Upper lobe of left lung (tissue), 6 donors: ENCODE measurements at regions not wholly inside any gene's neighbourhood (a gene's known extent, or its start where the extent isn't known, plus 50 kb on each side); places are given as distances from the start of the nearest gene placed in this dataset.

Experiments used
- ATAC-seq, 2 donors: fragments of 200-7000 bp; cut with Tn5 transposase; one replicate each; pipeline ENCODE4 v1.9.1; 2022; ENCODE audit warnings: mild to moderate bottlenecking in 2 of 2, moderate library complexity in 2 of 2; ENCODE audit not compliant: low FRiP score in 2 of 2
- DNase-seq, 2 donors: peaks; one replicate each; pipeline ENCODE4 v3.0.0-alpha.2; 2019 to 2020
- H3K27ac ChIP-seq, 4 donors: fragments of 200-600 bp; sonication (generic); one replicate each; pipeline ENCODE4 v1.5.1; 2016 to 2019
- H3K27me3 ChIP-seq, 4 donors: fragments of 200-600 bp; sonication (generic); one replicate each; pipeline ENCODE4 v1.5.1; 2017 to 2019
- H3K36me3 ChIP-seq, 4 donors: fragments of 200-600 bp; sonication (generic); one replicate each; pipeline ENCODE4 v1.5.1; 2016 to 2019
- H3K4me1 ChIP-seq, 4 donors: fragments of 200-600 bp; sonication (generic); one replicate each; pipeline ENCODE4 v1.5.1; 2018 to 2019
- H3K4me3 ChIP-seq, 4 donors: fragments of 200-600 bp; sonication (generic); one replicate each; pipeline ENCODE4 v1.5.1; 2017 to 2019; ENCODE audit warnings: mild to moderate bottlenecking in 2 of 4, moderate library complexity in 1 of 4
- H3K9me3 ChIP-seq, 4 donors: fragments of 200-600 bp; sonication (generic); one replicate each; pipeline ENCODE4 v1.5.1; 2018 to 2019
- EP300 ChIP-seq, 4 donors: sonication (generic); formaldehyde crosslinking; IDR thresholded peaks; one replicate each; pipeline ENCODE4 v1.5.1; 2017; ENCODE audit warnings: antibody characterized with exemption in 4 of 4, control low read depth in 2 of 4
- POLR2A ChIP-seq, 4 donors: fragments of 450-650 bp; IDR thresholded peaks; one replicate each; pipeline ENCODE4 v1.5.1; 2016 to 2017; ENCODE audit warnings: antibody characterized with exemption in 4 of 4, mild to moderate bottlenecking in 2 of 4
- POLR2AphosphoS5 ChIP-seq, 2 donors: sonication (generic); formaldehyde crosslinking; IDR thresholded peaks; one replicate each; pipeline ENCODE4 v1.5.1; 2017; ENCODE audit warnings: antibody characterized with exemption in 2 of 2
- WGBS, 2 donors: methylation state at CpG; one replicate each; pipeline ENCODE4 v1.1.5; 2017 to 2018; 5-methylcytosine and 5-hydroxymethylcytosine counted together
- TF ChIP-seq, protein P1 (sequence below), 6 experiments: fragments of 450-650 bp in 4 of 6; fragments of 200-600 bp in 2 of 6; sonication (generic) in 2 of 6; IDR thresholded peaks; one replicate each; pipeline ENCODE4 v1.5.1; 2016 to 2019; ENCODE audit warnings: antibody characterized with exemption in 6 of 6
- donor health status: DM: no; HTN: no; CAD: no; lungs with moderate emphysema.
- donor health status: DM: no; HTN: yes; CAD: no; lungs with severe emphysema.

DNA sequence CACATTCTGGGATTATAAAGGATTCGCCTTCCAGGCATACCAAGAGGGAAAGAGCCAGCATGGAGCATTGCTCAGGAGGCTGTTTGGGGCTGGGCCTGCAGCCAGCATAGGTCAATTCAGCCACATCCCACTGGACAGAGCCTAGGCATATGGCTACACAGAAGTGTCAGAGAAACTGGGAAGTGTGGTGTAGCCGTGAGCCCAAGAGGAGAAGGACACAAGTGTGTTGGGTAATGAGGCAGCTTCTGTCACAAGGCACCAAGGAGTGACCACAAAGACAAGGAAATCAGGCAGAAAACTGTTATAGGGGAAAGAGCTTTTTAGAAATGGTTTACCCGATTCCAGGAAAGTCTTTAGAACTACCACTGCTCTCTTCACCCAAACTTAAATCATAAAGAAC, 178.6 kb upstream of the TBL1X start:
- no peak for TF ChIP-seq POLR2A (IDR thresholded peaks at IDR 0.05)
- TF ChIP-seq EP300 (IDR thresholded peaks at IDR 0.05), result no peak
- no peak for TF ChIP-seq POLR2AphosphoS5 (IDR thresholded peaks at IDR 0.05)
- TF ChIP-seq, protein P1, sequence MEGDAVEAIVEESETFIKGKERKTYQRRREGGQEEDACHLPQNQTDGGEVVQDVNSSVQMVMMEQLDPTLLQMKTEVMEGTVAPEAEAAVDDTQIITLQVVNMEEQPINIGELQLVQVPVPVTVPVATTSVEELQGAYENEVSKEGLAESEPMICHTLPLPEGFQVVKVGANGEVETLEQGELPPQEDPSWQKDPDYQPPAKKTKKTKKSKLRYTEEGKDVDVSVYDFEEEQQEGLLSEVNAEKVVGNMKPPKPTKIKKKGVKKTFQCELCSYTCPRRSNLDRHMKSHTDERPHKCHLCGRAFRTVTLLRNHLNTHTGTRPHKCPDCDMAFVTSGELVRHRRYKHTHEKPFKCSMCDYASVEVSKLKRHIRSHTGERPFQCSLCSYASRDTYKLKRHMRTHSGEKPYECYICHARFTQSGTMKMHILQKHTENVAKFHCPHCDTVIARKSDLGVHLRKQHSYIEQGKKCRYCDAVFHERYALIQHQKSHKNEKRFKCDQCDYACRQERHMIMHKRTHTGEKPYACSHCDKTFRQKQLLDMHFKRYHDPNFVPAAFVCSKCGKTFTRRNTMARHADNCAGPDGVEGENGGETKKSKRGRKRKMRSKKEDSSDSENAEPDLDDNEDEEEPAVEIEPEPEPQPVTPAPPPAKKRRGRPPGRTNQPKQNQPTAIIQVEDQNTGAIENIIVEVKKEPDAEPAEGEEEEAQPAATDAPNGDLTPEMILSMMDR (IDR thresholded peaks at IDR 0.05), result no peak
- DNase-seq (peak in 1 of 2 donors; percentile 63), ATAC-seq (peak; percentile 39 to 52)
- no peak overlapping the region for H3K4me3 ChIP-seq
- no peak overlapping the region for H3K27ac ChIP-seq
- H3K9me3 ChIP-seq, result no peaks in the 10 kb centered on the region
- H3K4me1 ChIP-seq, result peaks cover 0 to 4% (median 0%) of the 10 kb centered on the region in 4 donors
- no peaks in the 10 kb centered on the region for H3K27me3 ChIP-seq
- H3K36me3 ChIP-seq, result no peaks in the 10 kb centered on the region
- WGBS, 2 donors, result 56 to 83% methylated on average over 2 to 3 of the region's 3 CpGs

DNA sequence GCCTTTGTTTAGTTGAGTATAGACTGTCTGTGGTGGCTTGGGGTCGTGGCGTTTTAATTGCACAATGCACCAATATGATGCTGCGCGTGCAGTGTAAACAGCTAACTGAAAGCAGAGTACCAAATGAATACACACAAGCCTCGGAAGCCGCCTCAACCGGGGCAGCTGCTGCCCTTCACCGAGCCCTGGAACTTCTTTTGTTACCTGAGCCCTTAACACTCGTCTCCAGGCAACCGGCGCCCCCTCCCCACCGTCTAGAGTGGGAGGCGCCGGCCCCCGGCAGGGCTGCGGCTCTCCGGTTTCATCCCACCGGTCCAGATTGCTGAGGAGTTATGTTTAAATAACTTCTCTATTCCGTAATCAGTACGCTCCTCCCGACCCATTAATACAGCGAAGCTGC, 173.2 kb upstream of the TBL1X start:
- H3K4me1 ChIP-seq, result no peaks in the 10 kb centered on the region
- 8 to 24% methylated on average over 7 to 22 of the region's 22 CpGs for WGBS, 2 donors
- H3K9me3 ChIP-seq, result no peaks in the 10 kb centered on the region
- H3K27me3 ChIP-seq, result no peaks in the 10 kb centered on the region
- DNase-seq, result peak in 1 of 2 donors; percentile 27
- ATAC-seq, result peak in 1 of 2 donors; percentile 16
- TF ChIP-seq POLR2A (IDR thresholded peaks at IDR 0.05), result no peak
- no peak for TF ChIP-seq POLR2AphosphoS5 (IDR thresholded peaks at IDR 0.05)
- TF ChIP-seq, protein P1 (IDR thresholded peaks at IDR 0.05), result no peak
- no peak for TF ChIP-seq EP300 (IDR thresholded peaks at IDR 0.05)
- H3K27ac ChIP-seq, result no peak overlapping the region
- H3K4me3 ChIP-seq, result no peak overlapping the region
- H3K36me3 ChIP-seq, result no peaks in the 10 kb centered on the region

DNA sequence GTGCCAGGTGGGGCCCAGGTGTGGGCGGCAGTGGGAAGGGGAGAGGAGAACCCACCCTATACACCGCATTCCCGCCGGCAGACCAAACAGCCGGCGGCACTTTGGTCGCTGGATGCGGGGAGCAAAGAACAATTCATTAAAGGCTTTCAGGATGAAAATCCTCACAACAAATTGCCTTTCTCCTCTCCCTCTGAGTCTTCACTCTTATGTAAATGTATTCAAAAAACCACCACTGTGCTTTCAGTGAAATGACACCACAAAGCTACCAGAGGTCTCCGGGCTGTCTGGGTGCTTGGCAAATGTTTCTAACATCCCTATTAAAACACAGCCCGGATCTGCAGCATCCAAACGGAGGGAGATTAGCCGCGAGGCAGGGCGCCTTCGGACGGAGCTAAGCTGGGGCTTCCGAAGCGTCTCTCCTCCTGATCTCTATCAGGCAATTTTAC, 171.8 kb upstream of the TBL1X start:
- ATAC-seq (no peak), DNase-seq (no peak)
- no peak for TF ChIP-seq POLR2A (IDR thresholded peaks at IDR 0.05)
- TF ChIP-seq, protein P1 (IDR thresholded peaks at IDR 0.05), result no peak
- TF ChIP-seq EP300 (IDR thresholded peaks at IDR 0.05), result no peak
- TF ChIP-seq POLR2AphosphoS5 (IDR thresholded peaks at IDR 0.05), result no peak
- Histone ChIP-seq H3K4me3 (no peak overlapping the region), H3K27ac (no peak overlapping the region), H3K27me3 (no peaks in the 10 kb centered on the region), H3K36me3 (no peaks in the 10 kb centered on the region), H3K4me1 (no peaks in the 10 kb centered on the region), H3K9me3 (no peaks in the 10 kb centered on the region)
- 29 to 47% methylated on average over 3 to 18 of the region's 18 CpGs for WGBS, 2 donors

DNA sequence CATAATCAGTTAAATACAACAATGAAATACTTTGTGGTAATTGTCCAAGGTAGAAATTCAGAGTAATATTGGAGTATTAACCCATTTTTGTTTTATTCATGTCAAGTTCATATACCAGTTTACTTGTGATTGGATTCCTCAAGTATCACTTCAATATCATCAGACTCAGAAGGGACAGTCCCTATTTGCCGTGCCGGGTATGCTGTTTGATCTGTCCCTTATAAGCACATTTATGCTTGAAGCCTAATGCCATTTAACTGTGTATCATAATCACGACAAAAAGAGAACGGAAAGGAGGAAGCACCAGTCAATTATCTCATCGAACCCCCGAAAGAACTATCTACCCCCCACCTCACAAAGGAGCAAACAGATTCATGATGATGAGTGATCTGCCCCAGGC, 171.0 kb upstream of the TBL1X start:
- H3K27me3 ChIP-seq, result no peaks in the 10 kb centered on the region
- no peak overlapping the region for H3K4me3 ChIP-seq
- no peaks in the 10 kb centered on the region for H3K36me3 ChIP-seq
- DNase-seq, result no peak
- 50 to 62% methylated on average over 6 of the region's 6 CpGs for WGBS, 2 donors
- no peak overlapping the region for H3K27ac ChIP-seq
- ATAC-seq, result no peak
- H3K4me1 ChIP-seq, result no peaks in the 10 kb centered on the region
- TF ChIP-seq, protein P1 (IDR thresholded peaks at IDR 0.05), result no peak
- TF ChIP-seq POLR2A (IDR thresholded peaks at IDR 0.05) (no peak), EP300 (IDR thresholded peaks at IDR 0.05) (no peak), POLR2AphosphoS5 (IDR thresholded peaks at IDR 0.05) (no peak)
- H3K9me3 ChIP-seq, result no peaks in the 10 kb centered on the region

DNA sequence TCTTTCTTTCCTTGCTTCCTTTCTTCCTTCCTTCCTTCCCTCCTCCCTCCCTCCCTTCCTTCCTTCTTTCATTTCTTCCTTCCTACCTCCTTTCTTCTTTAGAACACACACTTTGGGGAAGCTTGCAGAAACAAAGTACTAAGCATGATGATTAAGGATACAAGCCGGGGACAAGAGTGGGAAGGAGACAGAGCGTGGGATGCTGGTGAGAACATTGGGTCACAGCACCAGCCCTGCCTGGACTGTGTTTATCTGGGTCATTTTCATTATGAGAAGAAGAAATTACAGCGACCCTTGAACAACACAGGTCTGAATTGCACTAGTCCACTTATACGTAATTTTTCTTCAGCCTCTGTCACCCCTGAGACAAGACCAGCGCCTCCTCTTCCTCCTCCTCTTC, 169.3 kb upstream of the TBL1X start:
- no peak overlapping the region for H3K27ac ChIP-seq

More for the DNA sequence above, 169.3 kb upstream of the TBL1X start:
- WGBS, 2 donors, result 76 to 90% methylated on average over 5 of the region's 5 CpGs
- H3K9me3 ChIP-seq, result no peaks in the 10 kb centered on the region
- H3K36me3 ChIP-seq, result no peaks in the 10 kb centered on the region
- no peaks in the 10 kb centered on the region for H3K4me1 ChIP-seq
- H3K27me3 ChIP-seq, result no peaks in the 10 kb centered on the region
- TF ChIP-seq EP300 (IDR thresholded peaks at IDR 0.05) (no peak), POLR2A (IDR thresholded peaks at IDR 0.05) (no peak), POLR2AphosphoS5 (IDR thresholded peaks at IDR 0.05) (no peak)
- TF ChIP-seq, protein P1 (IDR thresholded peaks at IDR 0.05), result no peak
- ATAC-seq, result no peak
- no peak overlapping the region for H3K4me3 ChIP-seq
- DNase-seq, result no peak
